HepG2 (cell line): ENCODE measurements at regions not wholly inside any gene's neighbourhood (a gene's known extent, or its start where the extent isn't known, plus 50 kb on each side); places are given as distances from the start of the nearest gene placed in this dataset.

Source experiments
- BRD4 ChIP-seq: sonication (generic); formaldehyde crosslinking; IDR thresholded peaks from 2 replicates; pipeline ENCODE4 v1.4.0; 2020; ENCODE audit warnings: missing genetic modification reagents
- ESRRA ChIP-seq: sonication (generic); formaldehyde crosslinking; IDR thresholded peaks from 2 replicates; pipeline ENCODE4 v1.5.1; 2020; ENCODE audit warnings: mild to moderate bottlenecking, low read depth, missing genetic modification reagents
- NCOA2 ChIP-seq: sonication (generic); formaldehyde crosslinking; IDR thresholded peaks from 2 replicates; pipeline ENCODE4 v1.8.0; 2022; ENCODE audit warnings: inconsistent platforms
- TF ChIP-seq, protein P1 (sequence below): sonication (generic); formaldehyde crosslinking; IDR thresholded peaks from 2 replicates; pipeline ENCODE4 v1.5.0; 2020; ENCODE audit warnings: mild to moderate bottlenecking, missing genetic modification reagents, moderate library complexity

- TF ChIP-seq, protein P1, sequence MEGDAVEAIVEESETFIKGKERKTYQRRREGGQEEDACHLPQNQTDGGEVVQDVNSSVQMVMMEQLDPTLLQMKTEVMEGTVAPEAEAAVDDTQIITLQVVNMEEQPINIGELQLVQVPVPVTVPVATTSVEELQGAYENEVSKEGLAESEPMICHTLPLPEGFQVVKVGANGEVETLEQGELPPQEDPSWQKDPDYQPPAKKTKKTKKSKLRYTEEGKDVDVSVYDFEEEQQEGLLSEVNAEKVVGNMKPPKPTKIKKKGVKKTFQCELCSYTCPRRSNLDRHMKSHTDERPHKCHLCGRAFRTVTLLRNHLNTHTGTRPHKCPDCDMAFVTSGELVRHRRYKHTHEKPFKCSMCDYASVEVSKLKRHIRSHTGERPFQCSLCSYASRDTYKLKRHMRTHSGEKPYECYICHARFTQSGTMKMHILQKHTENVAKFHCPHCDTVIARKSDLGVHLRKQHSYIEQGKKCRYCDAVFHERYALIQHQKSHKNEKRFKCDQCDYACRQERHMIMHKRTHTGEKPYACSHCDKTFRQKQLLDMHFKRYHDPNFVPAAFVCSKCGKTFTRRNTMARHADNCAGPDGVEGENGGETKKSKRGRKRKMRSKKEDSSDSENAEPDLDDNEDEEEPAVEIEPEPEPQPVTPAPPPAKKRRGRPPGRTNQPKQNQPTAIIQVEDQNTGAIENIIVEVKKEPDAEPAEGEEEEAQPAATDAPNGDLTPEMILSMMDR (CRISPR knock-in tag), result no peak
- no peak for TF ChIP-seq ESRRA (CRISPR knock-in tag)
- no peak for TF ChIP-seq NCOA2
- TF ChIP-seq BRD4 (CRISPR knock-in tag), result no peak
These were observed 206.9 kb upstream of the HCCS start for GRCh38 chrX:10904220-10904619.
